Adrenal gland (tissue), 9 donors: ENCODE measurements at regions not wholly inside any gene's neighbourhood (a gene's known extent, or its start where the extent isn't known, plus 50 kb on each side); places are given as distances from the start of the nearest gene placed in this dataset.

Experiments
- DNase-seq, 7 donors: peaks; one replicate each; pipeline ENCODE4 v3.0.0-alpha.2; 2019 to 2020
- H3K27ac ChIP-seq, 5 donors: fragments of 200-600 bp; sonication (generic) in 4 of 5; 1 replicate in 3 of 5; 2 replicates in 2 of 5; pipeline versions ENCODE4 v1.5.1 to v1.8.0; 2016 to 2020; ENCODE audit warnings: mild to moderate bottlenecking in 1 of 5
- H3K27me3 ChIP-seq: fragments of 200-600 bp; 2 replicates; pipeline ENCODE4 v1.8.0; 2021
- H3K36me3 ChIP-seq, 2 donors: fragments of 200-600 bp; replicated peaks in 1 of 2; 1 replicate in 1 of 2; 2 replicates in 1 of 2; pipeline versions ENCODE4 v1.5.1 to v1.8.0; 2018 to 2022
- H3K4me1 ChIP-seq, 2 donors: fragments of 200-600 bp; replicated peaks in 1 of 2; 1 replicate in 1 of 2; 2 replicates in 1 of 2; pipeline versions ENCODE4 v1.5.1 to v1.8.0; 2018 to 2021
- H3K4me3 ChIP-seq, 4 donors: fragments of 200-600 bp; sonication (generic) in 3 of 4; one replicate each; pipeline ENCODE4 v1.5.1; 2016 to 2018
- H3K9me3 ChIP-seq, 3 donors: fragments of 200-600 bp; sonication (generic) in 1 of 3; replicated peaks in 1 of 3; 1 replicate in 2 of 3; 2 replicates in 1 of 3; pipeline versions ENCODE4 v1.5.1 to v1.8.0; 2016 to 2021
- POLR2A ChIP-seq, 2 donors: fragments of 450-650 bp; IDR thresholded peaks; one replicate each; pipeline ENCODE4 v1.6.1; 2017; ENCODE audit warnings: antibody characterized with exemption in 2 of 2, mild to moderate bottlenecking in 2 of 2, moderate library complexity in 1 of 2
- WGBS, 4 donors: extraction: QIAGEN DNeasy Blood & Tissue Kit in 2 of 4; methylation state at CpG; one replicate each; pipeline versions ENCODE4 v1.1.5 to v1.1.7; 2013 to 2017; 5-methylcytosine and 5-hydroxymethylcytosine counted together
- intact Hi-C, 2 donors: fragments of 100-400 bp; cut with DNase I; formaldehyde crosslinking; loops; one replicate each; pipeline versions ENCODE4 v1.14.1 to v1.15.0; 2022 to 2023
- TF ChIP-seq, protein P1 (sequence below), 6 experiments: fragments of 450-650 bp in 4 of 6; fragments of 200-600 bp in 2 of 6; sonication (generic) in 1 of 6; IDR thresholded peaks; 1 replicate in 5 of 6; 2 replicates in 1 of 6; pipeline versions ENCODE4 v1.5.1 to v1.8.0; 2016 to 2021; ENCODE audit warnings: antibody characterized with exemption in 6 of 6, mild to moderate bottlenecking in 2 of 6, moderate library complexity in 1 of 6
- donor health status: healthy with polysubstance abuse.
- donor health status: Bipolar disorder and iron deficiency.
- donor health status: DM: yes; HTN: yes; CAD: no.
- donor health status: DM: no; HTN: no; CAD: no.
- donor health status: DM: no; HTN: no; CAD: no.

DNA sequence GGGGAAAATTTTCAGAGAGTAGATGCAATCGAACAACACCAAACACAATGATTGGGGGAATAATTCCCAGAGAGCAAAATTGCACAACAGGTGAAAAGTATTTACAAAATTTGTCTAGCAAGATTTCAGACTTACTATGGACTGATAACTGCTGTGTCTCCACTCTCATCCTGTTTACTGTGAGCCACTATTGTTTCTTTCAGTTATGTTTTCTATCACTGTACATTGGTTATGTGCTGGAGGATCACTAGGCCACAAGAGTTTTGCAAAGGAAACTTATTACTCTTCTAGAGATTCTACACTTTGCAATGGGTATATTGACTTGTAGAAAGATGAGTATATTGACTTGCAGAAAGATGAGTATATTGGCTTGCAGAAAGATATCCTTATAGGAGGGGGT, 934.1 kb upstream of the CRIM1 start:
- Histone ChIP-seq H3K4me1 (no peaks in the 10 kb centered on the region), H3K27ac (no peak overlapping the region), H3K27me3 (no peaks in the 10 kb centered on the region), H3K4me3 (no peak overlapping the region), H3K36me3 (no peaks in the 10 kb centered on the region), H3K9me3 (no peaks in the 10 kb centered on the region)
- DNase-seq = no peak
- 56 to 89% (median 72%) methylated on average over 1 of the region's 1 CpG for WGBS, 4 donors
- intact Hi-C loops = no loop called here
- no peak for TF ChIP-seq POLR2A (IDR thresholded peaks at IDR 0.05)
- TF ChIP-seq, protein P1, sequence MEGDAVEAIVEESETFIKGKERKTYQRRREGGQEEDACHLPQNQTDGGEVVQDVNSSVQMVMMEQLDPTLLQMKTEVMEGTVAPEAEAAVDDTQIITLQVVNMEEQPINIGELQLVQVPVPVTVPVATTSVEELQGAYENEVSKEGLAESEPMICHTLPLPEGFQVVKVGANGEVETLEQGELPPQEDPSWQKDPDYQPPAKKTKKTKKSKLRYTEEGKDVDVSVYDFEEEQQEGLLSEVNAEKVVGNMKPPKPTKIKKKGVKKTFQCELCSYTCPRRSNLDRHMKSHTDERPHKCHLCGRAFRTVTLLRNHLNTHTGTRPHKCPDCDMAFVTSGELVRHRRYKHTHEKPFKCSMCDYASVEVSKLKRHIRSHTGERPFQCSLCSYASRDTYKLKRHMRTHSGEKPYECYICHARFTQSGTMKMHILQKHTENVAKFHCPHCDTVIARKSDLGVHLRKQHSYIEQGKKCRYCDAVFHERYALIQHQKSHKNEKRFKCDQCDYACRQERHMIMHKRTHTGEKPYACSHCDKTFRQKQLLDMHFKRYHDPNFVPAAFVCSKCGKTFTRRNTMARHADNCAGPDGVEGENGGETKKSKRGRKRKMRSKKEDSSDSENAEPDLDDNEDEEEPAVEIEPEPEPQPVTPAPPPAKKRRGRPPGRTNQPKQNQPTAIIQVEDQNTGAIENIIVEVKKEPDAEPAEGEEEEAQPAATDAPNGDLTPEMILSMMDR (IDR thresholded peaks at IDR 0.05) = no peak

DNA sequence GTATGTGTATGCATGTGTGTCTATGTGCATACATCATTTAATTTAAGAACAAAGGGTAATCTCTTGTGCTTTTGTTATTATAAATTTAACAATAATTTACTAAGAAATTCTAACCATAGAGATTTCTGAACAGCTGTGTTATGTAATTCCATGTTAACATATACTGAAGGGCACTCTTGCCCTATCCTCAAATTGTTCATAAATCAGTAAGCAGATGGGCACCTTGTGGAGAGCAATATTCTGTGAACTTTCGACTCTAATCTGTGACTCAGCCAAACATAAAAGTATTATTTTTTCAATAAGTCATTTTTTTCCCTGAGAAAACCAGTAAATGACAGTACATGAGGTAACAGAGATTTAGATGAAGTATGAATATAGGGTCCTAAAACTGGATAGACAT, 938.3 kb upstream of the CRIM1 start:
- Histone ChIP-seq H3K27me3 (no peaks in the 10 kb centered on the region), H3K27ac (no peak overlapping the region), H3K36me3 (no peaks in the 10 kb centered on the region), H3K4me3 (no peak overlapping the region), H3K9me3 (no peaks in the 10 kb centered on the region), H3K4me1 (no peaks in the 10 kb centered on the region)
- no peak for DNase-seq
- 19 to 35% (median 21%) methylated on average over 1 of the region's 1 CpG for WGBS, 4 donors
- TF ChIP-seq, protein P1 (IDR thresholded peaks at IDR 0.05) = no peak
- no peak for TF ChIP-seq POLR2A (IDR thresholded peaks at IDR 0.05)
- intact Hi-C loops = no loop called here

DNA sequence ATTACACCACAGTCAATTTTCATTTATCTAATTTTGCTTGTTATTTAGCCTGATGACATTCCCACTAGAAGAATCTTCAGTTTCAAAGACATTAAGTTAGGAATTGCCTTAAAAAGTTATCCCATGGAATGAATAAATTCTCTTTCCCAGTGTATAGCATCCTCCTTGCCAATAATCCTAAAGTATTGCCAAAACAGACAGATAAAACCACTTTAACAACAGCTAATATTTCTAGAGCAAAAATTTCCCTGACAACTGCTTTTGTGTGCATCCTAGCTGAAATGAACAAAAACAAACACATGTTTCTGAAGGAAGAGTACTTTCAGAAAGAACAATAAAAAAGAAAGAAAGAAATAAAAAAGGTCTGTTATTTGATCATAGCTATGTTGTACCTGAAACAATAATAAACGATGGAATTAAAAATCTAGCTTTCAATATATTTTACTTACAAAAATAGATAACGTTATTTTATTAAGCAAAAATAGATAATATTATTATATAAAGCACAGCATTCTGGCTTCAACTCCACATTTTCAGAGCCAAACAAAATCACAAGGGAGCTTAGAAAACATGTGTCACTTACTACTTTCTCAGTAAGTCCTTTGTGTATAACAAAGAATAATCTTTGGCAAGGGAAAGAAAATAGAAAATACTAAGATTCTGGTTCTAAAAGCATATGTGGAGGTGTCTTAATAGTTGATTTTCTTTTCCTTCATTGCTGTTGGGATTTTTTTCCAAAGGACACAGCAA, 939.0 kb upstream of the CRIM1 start:
- H3K9me3 ChIP-seq = no peaks in the 10 kb centered on the region
- no peaks in the 10 kb centered on the region for H3K4me1 ChIP-seq
- H3K4me3 ChIP-seq = no peak overlapping the region
- TF ChIP-seq POLR2A (IDR thresholded peaks at IDR 0.05) = no peak
- TF ChIP-seq, protein P1 (IDR thresholded peaks at IDR 0.05) = no peak
- H3K27ac ChIP-seq = no peak overlapping the region
- no peaks in the 10 kb centered on the region for H3K36me3 ChIP-seq
- 44 to 52% (median 51%) methylated on average over 2 of the region's 2 CpGs for WGBS, 4 donors
- intact Hi-C loops = no loop called here
- no peak for DNase-seq
- no peaks in the 10 kb centered on the region for H3K27me3 ChIP-seq

DNA sequence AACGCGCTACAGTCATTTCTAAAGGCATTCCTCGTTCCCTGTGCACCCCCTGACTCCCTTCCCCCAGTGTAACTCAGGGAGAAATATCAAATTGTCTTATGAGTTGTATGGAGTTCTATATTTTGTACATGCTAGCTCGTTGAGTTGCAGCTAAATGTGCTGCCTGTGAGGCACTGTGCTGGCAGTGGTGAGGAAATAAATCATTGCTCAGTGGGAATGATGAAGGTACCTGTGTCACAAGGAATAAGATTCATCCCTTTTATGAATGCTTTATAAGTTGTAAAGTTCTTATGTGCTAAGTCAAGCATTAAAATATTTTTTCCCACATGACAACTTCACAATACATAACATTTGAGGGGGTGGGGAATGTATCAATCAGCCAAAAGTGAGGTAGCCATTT, 939.6 kb upstream of the CRIM1 start:
- H3K27me3 ChIP-seq = no peaks in the 10 kb centered on the region
- WGBS, 4 donors = 61 to 73% (median 64%) methylated on average over 4 of the region's 4 CpGs
- intact Hi-C loops = no loop called here

More for the DNA sequence above, 939.6 kb upstream of the CRIM1 start:
- Histone ChIP-seq H3K4me3 (no peak overlapping the region), H3K9me3 (no peaks in the 10 kb centered on the region), H3K36me3 (no peaks in the 10 kb centered on the region), H3K27ac (no peak overlapping the region), H3K4me1 (no peaks in the 10 kb centered on the region)
- DNase-seq = no peak
- TF ChIP-seq POLR2A (IDR thresholded peaks at IDR 0.05) = no peak
- TF ChIP-seq, protein P1 (IDR thresholded peaks at IDR 0.05) = no peak
